Lower leg skin (tissue), 4 donors: ENCODE measurements at regions not wholly inside any gene's neighbourhood (a gene's known extent, or its start where the extent isn't known, plus 50 kb on each side); places are given as distances from the start of the nearest gene placed in this dataset.

Source experiments
- DNase-seq, 2 donors: peaks; one replicate each; pipeline ENCODE4 v3.0.0-alpha.2; 2019; ENCODE audit warnings: low spot score in 2 of 2
- H3K4me3 ChIP-seq: fragments of 200-600 bp; sonication (generic); 2 replicates; pipeline ENCODE4 v1.5.1; 2017; ENCODE audit warnings: mild to moderate bottlenecking, low read depth; ENCODE audit not compliant: poor library complexity, severe bottlenecking
- POLR2A ChIP-seq, 2 donors: fragments of 450-650 bp; IDR thresholded peaks; one replicate each; pipeline ENCODE4 v1.6.1; 2016 to 2017; ENCODE audit warnings: antibody characterized with exemption in 2 of 2, mild to moderate bottlenecking in 1 of 2, moderate library complexity in 1 of 2
- WGBS, 2 donors: methylation state at CpG; one replicate each; pipeline ENCODE4 v1.1.5; 2018; 5-methylcytosine and 5-hydroxymethylcytosine counted together
- intact Hi-C: fragments of 100-400 bp; cut with DNase I; formaldehyde crosslinking; loops from one replicate; pipeline ENCODE4 v1.15.0; 2023; ENCODE audit warnings: low total_unique reads
- TF ChIP-seq, protein P1 (sequence below), 3 donors: fragments of 450-650 bp; IDR thresholded peaks; one replicate each; pipeline ENCODE4 v1.5.1; 2016; ENCODE audit warnings: antibody characterized with exemption in 3 of 3, mild to moderate bottlenecking in 3 of 3, moderate library complexity in 2 of 3

DNA sequence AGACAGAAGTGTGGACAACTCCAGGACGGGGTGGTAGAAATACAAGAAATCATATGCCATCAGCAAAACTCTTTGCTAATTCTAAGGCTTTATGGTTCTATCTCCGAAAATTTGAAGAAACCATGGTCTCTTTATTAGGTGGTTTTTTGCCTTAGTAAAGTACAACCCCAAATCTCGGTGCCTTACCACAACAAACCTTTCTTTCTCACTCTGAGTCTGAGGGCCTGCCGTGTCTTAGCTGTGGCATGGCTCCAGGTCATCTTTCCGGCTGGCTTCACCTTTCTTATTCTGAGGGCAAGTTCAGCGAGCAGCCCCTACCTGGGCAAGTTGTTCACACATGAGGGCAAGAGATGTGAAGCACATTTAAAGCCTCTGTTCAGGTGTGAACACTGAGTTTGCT is 280.6 kb downstream of the TTLL7 start:
- WGBS, 2 donors = 86 to 90% methylated on average over 6 of the region's 6 CpGs
- H3K4me3 ChIP-seq = no peak overlapping the region
- intact Hi-C loops = no loop called here
- no peak for DNase-seq
- TF ChIP-seq, protein P1, sequence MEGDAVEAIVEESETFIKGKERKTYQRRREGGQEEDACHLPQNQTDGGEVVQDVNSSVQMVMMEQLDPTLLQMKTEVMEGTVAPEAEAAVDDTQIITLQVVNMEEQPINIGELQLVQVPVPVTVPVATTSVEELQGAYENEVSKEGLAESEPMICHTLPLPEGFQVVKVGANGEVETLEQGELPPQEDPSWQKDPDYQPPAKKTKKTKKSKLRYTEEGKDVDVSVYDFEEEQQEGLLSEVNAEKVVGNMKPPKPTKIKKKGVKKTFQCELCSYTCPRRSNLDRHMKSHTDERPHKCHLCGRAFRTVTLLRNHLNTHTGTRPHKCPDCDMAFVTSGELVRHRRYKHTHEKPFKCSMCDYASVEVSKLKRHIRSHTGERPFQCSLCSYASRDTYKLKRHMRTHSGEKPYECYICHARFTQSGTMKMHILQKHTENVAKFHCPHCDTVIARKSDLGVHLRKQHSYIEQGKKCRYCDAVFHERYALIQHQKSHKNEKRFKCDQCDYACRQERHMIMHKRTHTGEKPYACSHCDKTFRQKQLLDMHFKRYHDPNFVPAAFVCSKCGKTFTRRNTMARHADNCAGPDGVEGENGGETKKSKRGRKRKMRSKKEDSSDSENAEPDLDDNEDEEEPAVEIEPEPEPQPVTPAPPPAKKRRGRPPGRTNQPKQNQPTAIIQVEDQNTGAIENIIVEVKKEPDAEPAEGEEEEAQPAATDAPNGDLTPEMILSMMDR (IDR thresholded peaks at IDR 0.05) = no peak
- TF ChIP-seq POLR2A (IDR thresholded peaks at IDR 0.05) = no peak

DNA sequence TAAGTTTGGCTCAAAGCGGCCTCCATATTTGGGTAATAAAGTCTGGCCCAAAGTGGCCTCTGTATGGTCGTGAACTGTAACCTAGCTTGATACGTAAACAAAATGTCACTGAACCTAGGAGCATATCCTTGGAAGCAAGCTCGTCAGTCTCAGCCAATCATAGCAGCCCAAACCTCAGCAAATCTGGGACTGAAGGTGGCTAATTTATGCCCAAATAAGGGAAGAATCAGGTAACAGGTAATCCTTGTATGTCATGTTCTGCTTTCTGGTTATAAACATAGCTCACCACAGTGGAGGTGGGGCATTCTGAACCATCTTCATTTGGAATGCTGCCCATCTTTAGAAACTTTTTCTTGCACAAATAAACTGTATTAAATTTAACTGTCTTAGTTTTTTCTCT is 281.1 kb downstream of the TTLL7 start:
- TF ChIP-seq, protein P1 (IDR thresholded peaks at IDR 0.05) = no peak
- TF ChIP-seq POLR2A (IDR thresholded peaks at IDR 0.05) = no peak
- no peak overlapping the region for H3K4me3 ChIP-seq
- intact Hi-C loops = no loop called here
- WGBS, 2 donors = 94 to 96% methylated on average over 4 of the region's 4 CpGs
- DNase-seq = no peak

DNA sequence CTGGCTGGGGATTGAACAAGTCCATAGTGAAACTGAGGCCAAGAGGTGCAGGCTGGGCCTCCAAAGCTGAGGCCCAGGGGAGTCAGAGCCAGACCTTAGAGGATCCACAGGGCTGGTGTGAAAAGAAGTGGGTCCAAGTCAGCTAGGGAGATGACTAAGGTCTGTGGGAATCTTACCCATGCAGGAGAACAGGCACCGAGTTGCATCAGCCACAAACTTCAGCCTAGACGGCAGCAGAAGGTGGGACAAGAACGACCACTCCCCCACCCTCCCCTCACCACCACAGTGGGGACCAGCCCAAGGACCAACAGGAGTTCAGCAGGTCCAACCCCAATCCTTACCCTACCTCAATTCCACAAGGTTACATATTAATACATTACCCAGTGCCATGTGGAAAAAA is 282.3 kb downstream of the TTLL7 start:
- no peak overlapping the region for H3K4me3 ChIP-seq
- intact Hi-C loops = no loop called here
- TF ChIP-seq POLR2A (IDR thresholded peaks at IDR 0.05) = no peak
- TF ChIP-seq, protein P1 (IDR thresholded peaks at IDR 0.05) = no peak
- 85 to 89% methylated on average over 3 of the region's 3 CpGs for WGBS, 2 donors
- no peak for DNase-seq

DNA sequence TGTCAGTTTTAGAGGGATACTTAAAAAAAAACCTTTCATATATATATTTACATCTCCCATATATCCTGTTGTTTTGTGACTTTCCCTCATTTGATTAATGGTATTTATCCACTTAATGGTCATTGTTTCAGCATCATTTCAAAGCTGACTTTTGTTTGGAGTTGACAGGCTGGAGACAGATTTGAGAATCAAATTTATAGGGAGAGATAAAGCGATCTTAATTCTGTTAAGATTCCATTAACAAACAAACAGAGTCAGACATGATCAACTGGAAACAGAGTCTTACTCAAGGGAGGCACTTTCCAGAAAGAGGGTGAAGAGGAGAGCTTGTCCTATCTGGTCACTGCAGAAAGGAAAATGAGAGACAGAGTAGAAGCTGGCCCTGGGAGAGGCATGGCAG is 283.4 kb downstream of the TTLL7 start:
- no peak for TF ChIP-seq POLR2A (IDR thresholded peaks at IDR 0.05)
- TF ChIP-seq, protein P1 (IDR thresholded peaks at IDR 0.05) = no peak
- no peak for DNase-seq
- intact Hi-C loops = no loop called here

DNA sequence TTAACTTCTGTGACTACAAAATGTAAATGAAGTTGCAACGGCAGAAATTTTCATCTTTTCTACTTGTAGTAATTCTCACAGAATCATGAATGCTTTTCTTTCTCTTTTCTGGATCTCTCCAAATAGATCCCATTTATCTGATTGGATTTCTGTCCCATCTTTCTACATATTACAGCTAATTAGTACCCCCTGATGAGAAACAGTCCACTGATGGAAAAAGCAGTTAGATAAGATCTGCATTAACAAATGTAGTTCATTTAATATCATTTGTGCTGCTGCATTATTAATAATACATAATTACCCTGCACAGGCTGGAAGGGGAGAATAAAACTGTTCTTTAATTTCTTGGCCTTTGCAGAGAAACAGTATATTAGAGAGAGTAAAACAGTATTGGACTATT is 289.3 kb downstream of the TTLL7 start:
- WGBS, 2 donors = 80 to 84% methylated on average over 1 of the region's 1 CpG
- TF ChIP-seq, protein P1 (IDR thresholded peaks at IDR 0.05) = no peak
- no peak for TF ChIP-seq POLR2A (IDR thresholded peaks at IDR 0.05)
- DNase-seq = no peak
- H3K4me3 ChIP-seq = no peak overlapping the region
- intact Hi-C loops = no loop called here

More for the DNA sequence above, 283.4 kb downstream of the TTLL7 start:
- H3K4me3 ChIP-seq = no peak overlapping the region
- WGBS, 2 donors = 95 to 98% methylated on average over 1 of the region's 1 CpG

DNA sequence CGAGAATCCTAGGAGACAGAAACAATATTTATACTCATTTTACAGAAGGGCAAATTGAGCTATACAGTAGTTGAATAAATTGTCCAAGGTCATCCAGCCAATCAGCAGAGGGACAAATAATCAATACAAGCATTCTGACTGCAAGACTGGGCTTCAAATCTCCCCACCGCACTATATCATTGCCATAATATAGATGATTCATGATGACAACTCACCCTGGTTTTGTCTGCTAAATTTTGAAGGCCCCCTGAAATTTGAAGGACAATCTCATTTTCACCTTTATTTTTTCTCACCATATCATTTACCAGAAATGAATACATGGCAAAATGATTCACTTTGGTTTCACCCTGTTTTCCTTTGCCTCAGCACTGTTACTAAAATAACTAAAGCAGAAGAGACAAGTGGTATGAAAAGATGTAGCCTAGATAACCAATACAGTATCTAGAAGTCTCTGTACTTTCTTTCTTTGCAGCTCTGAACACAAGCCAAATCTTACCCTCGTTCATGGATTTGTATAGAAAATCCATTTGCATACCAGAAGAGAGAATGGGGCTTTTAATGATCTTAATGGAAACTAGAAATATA is 292.5 kb downstream of the TTLL7 start:
- no peak for DNase-seq
- 71 to 81% methylated on average over 3 of the region's 3 CpGs for WGBS, 2 donors
- no peak overlapping the region for H3K4me3 ChIP-seq
- intact Hi-C loops = no loop called here
- no peak for TF ChIP-seq POLR2A (IDR thresholded peaks at IDR 0.05)
- TF ChIP-seq, protein P1 (IDR thresholded peaks at IDR 0.05) = no peak
